Cerebellar nuclear complex (tissue), 1 donor: ENCODE measurements at regions not wholly inside any gene's neighbourhood (a gene's known extent, or its start where the extent isn't known, plus 50 kb on each side); places are given as distances from the start of the nearest gene placed in this dataset.
"Not testable (repeated sequence)": the region's sequence is repeated elsewhere in the genome, so short reads cannot be mapped to it uniquely, and the experiment has no call there.

Experiments used
- DNase-seq, 2 experiments: peaks; one replicate each; lab custom pipeline; 2025; lab: John Stamatoyannopoulos, UW

- no peak for DNase-seq
These were observed 121.5 kb upstream of the PDE1A start for GRCh38 chr2:182548031-182548950.

GRCh38 chr2:182550234-182550633, 123.4 kb upstream of the PDE1A start:
- DNase-seq: no peak

GRCh38 chr2:182552232-182552631, 125.4 kb upstream of the PDE1A start:
- DNase-seq: not testable (repeated sequence)

- DNase-seq: not testable (repeated sequence)
These were observed 125.9 kb upstream of the PDE1A start for GRCh38 chr2:182552785-182553184.

- no peak for DNase-seq
These were observed 126.6 kb upstream of the PDE1A start for GRCh38 chr2:182553483-182553882.

- no peak for DNase-seq
These were observed 128.1 kb upstream of the PDE1A start for GRCh38 chr2:182554950-182555349.

- no peak for DNase-seq
These were observed 131.7 kb upstream of the PDE1A start for GRCh38 chr2:182558564-182558963.

- DNase-seq: no peak
These were observed 132.8 kb upstream of the PDE1A start for GRCh38 chr2:182559623-182560022.

GRCh38 chr2:182565911-182566567, 139.2 kb upstream of the PDE1A start:
- no peak for DNase-seq

- no peak for DNase-seq
These were observed 142.5 kb upstream of the DNAJC10 start for GRCh38 chr2:182573553-182573952.

- no peak for DNase-seq
These were observed 138.2 kb upstream of the DNAJC10 start for GRCh38 chr2:182577816-182578215.

GRCh38 chr2:182581196-182581935, 134.7 kb upstream of the DNAJC10 start:
- DNase-seq: no peak

GRCh38 chr2:182584462-182584861, 131.6 kb upstream of the DNAJC10 start:
- DNase-seq: no peak

- DNase-seq: no peak
These were observed 131.1 kb upstream of the DNAJC10 start for GRCh38 chr2:182585001-182585400.

GRCh38 chr2:182585430-182585829, 130.6 kb upstream of the DNAJC10 start:
- DNase-seq: no peak

- no peak for DNase-seq
These were observed 129.6 kb upstream of the DNAJC10 start for GRCh38 chr2:182586426-182586825.

GRCh38 chr2:182587831-182588230, 128.2 kb upstream of the DNAJC10 start:
- DNase-seq: no peak

GRCh38 chr2:182589121-182589520, 126.9 kb upstream of the DNAJC10 start:
- DNase-seq: no peak

GRCh38 chr2:182591774-182592173, 124.3 kb upstream of the DNAJC10 start:
- no peak for DNase-seq

- no peak for DNase-seq
These were observed 123.2 kb upstream of the DNAJC10 start for GRCh38 chr2:182592691-182593393.

GRCh38 chr2:182593394-182593975, 122.6 kb upstream of the DNAJC10 start:
- DNase-seq: no peak

- DNase-seq: no peak
These were observed 121.8 kb upstream of the DNAJC10 start for GRCh38 chr2:182594286-182594685.
